Smooth muscle cell (in vitro differentiated cells): ENCODE measurements at regions not wholly inside any gene's neighbourhood (a gene's known extent, or its start where the extent isn't known, plus 50 kb on each side); places are given as distances from the start of the nearest gene placed in this dataset.

ENCODE experiments used
- DNase-seq: peaks from one replicate; lab custom pipeline; 2025; ENCODE audit not compliant: unreplicated experiment; lab: John Stamatoyannopoulos, UW
- H2AFZ ChIP-seq: fragments of 200-600 bp; sonication (generic); 2 replicates; pipeline ENCODE4 v1.6.0; 2016; ENCODE audit warnings: antibody characterized with exemption, low read depth, mild to moderate bottlenecking
- H3F3A ChIP-seq: fragments of 200-600 bp; sonication (generic); 2 replicates; pipeline ENCODE4 v1.6.0; 2017; ENCODE audit warnings: antibody characterized with exemption, low read depth
- H3K27ac ChIP-seq: fragments of 200-600 bp; sonication (generic); 2 replicates; pipeline ENCODE4 v1.5.1; 2016; ENCODE audit warnings: low read depth, mild to moderate bottlenecking
- H3K27me3 ChIP-seq: fragments of 200-600 bp; sonication (generic); 2 replicates; pipeline ENCODE4 v1.6.1; 2016; ENCODE audit warnings: low read depth, mild to moderate bottlenecking
- H3K36me3 ChIP-seq: fragments of 200-600 bp; sonication (generic); 2 replicates; pipeline ENCODE4 v1.5.1; 2016; ENCODE audit warnings: low read depth
- H3K4me1 ChIP-seq: fragments of 200-600 bp; sonication (generic); 2 replicates; pipeline ENCODE4 v1.5.1; 2016; ENCODE audit warnings: low read depth
- H3K4me2 ChIP-seq: fragments of 200-600 bp; sonication (generic); 2 replicates; pipeline ENCODE4 v1.6.0; 2016; ENCODE audit warnings: mild to moderate bottlenecking
- H3K4me3 ChIP-seq: fragments of 200-600 bp; sonication (generic); 2 replicates; pipeline ENCODE4 v1.5.1; 2016; ENCODE audit warnings: mild to moderate bottlenecking
- H3K79me2 ChIP-seq: fragments of 200-600 bp; sonication (generic); 2 replicates; pipeline ENCODE4 v1.6.0; 2016; ENCODE audit warnings: low read depth, mild to moderate bottlenecking
- H3K9ac ChIP-seq: fragments of 200-600 bp; sonication (generic); 2 replicates; pipeline ENCODE4 v1.6.0; 2016; ENCODE audit warnings: low read depth
- H3K9me3 ChIP-seq: fragments of 200-600 bp; sonication (generic); replicated peaks from 2 replicates; pipeline ENCODE4 v1.5.1; 2016; ENCODE audit warnings: low read depth
- H4K20me1 ChIP-seq: fragments of 200-600 bp; sonication (generic); 2 replicates; pipeline ENCODE4 v1.6.0; 2016; ENCODE audit warnings: low read depth
- CTCF ChIP-seq: fragments of 200-600 bp; sonication (generic); IDR thresholded peaks from 2 replicates; pipeline ENCODE4 v1.5.1; 2017; ENCODE audit warnings: borderline replicate concordance, mild to moderate bottlenecking, antibody characterized with exemption; ENCODE audit not compliant: insufficient read depth, poor library complexity, severe bottlenecking
- WGBS: methylation state at CpG from one replicate; pipeline ENCODE4 v1.1.7; 2016; ENCODE audit warnings: low lambda C conversion rate; 5-methylcytosine and 5-hydroxymethylcytosine counted together

- H4K20me1 ChIP-seq, result no peaks in the 10 kb centered on the region
- H3K9ac ChIP-seq, result no peak overlapping the region
- no peak overlapping the region for H3K27ac ChIP-seq
- WGBS, result 83% methylated on average over 15 of the region's 15 CpGs
- no peaks in the 10 kb centered on the region for H3F3A ChIP-seq
- no peaks in the 10 kb centered on the region for H3K79me2 ChIP-seq
- no peaks in the 10 kb centered on the region for H3K4me1 ChIP-seq
- no peak overlapping the region for H3K4me2 ChIP-seq
- no peak overlapping the region for H2AFZ ChIP-seq
- no peak for TF ChIP-seq CTCF
- H3K36me3 ChIP-seq, result no peaks in the 10 kb centered on the region
- DNase-seq, result no peak
- no peaks in the 10 kb centered on the region for H3K27me3 ChIP-seq
- no peaks in the 10 kb centered on the region for H3K9me3 ChIP-seq
- no peak overlapping the region for H3K4me3 ChIP-seq
Measured at GRCh38 chr15:25244731-25245585, 193.9 kb downstream of the UBE3A start.

DNA sequence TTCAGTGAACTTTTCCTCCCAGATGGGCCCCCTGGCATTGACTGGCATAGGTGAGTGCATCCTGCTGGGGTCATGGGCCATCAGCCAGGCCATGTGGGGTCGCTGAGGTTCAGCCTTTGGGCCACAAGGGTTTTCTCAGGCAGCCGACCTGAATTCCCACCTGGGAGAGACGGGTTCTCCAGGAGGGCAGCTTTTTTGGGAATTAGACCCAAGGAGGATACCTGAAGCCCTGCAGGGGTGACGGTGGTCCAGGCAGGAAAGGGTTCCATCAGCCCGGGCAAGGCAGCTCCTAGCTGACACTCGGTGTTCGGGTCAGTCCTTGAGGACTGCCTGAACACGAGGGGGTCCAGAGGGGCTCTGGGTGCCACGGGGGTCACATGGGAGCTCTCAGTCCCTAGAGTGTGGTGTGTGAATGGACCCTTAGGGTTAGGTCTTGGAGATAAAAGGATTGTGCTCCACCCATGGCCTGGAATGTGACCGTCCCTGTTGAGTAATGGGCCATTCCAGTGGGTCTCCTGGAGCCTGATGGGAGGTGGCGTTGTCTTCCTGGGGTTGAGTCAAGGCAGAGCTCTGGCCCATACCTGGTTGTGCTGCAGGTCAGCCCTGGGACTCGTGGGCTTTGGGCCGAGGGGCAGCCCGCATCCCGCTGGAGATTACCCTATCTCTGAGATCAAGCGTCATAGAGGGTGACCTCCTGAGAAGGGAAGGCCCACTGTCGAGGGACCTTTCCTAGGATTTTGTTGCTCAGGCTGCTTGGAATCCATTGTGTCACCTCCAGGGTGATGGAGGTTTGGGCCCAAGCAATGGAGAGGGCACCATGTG is 192.8 kb downstream of the UBE3A start:
- Histone ChIP-seq H4K20me1 (no peaks in the 10 kb centered on the region), H3F3A (no peaks in the 10 kb centered on the region), H3K4me2 (no peak overlapping the region), H3K4me1 (no peaks in the 10 kb centered on the region), H3K27me3 (no peaks in the 10 kb centered on the region), H3K4me3 (no peak overlapping the region), H3K27ac (no peak overlapping the region), H3K36me3 (no peaks in the 10 kb centered on the region), H2AFZ (no peak overlapping the region), H3K79me2 (no peaks in the 10 kb centered on the region), H3K9ac (no peak overlapping the region), H3K9me3 (no peaks in the 10 kb centered on the region)
- 86% methylated on average over 17 of the region's 17 CpGs for WGBS
- TF ChIP-seq CTCF, result no peak
- DNase-seq, result no peak

- 86% methylated on average over 20 of the region's 20 CpGs for WGBS
- no peaks in the 10 kb centered on the region for H4K20me1 ChIP-seq
- H3K36me3 ChIP-seq, result no peaks in the 10 kb centered on the region
- H3F3A ChIP-seq, result no peaks in the 10 kb centered on the region
- no peak for TF ChIP-seq CTCF
- no peak for DNase-seq
- H3K9me3 ChIP-seq, result no peaks in the 10 kb centered on the region
- H3K4me3 ChIP-seq, result no peak overlapping the region
- no peaks in the 10 kb centered on the region for H3K79me2 ChIP-seq
- no peak overlapping the region for H3K27ac ChIP-seq
- H2AFZ ChIP-seq, result no peak overlapping the region
- no peak overlapping the region for H3K4me2 ChIP-seq
- H3K9ac ChIP-seq, result no peak overlapping the region
- no peaks in the 10 kb centered on the region for H3K4me1 ChIP-seq
- H3K27me3 ChIP-seq, result no peaks in the 10 kb centered on the region
Measured at GRCh38 chr15:25246641-25247406, 192.0 kb downstream of the UBE3A start.
